H1 (cell line): ENCODE measurements at regions not wholly inside any gene's neighbourhood (a gene's known extent, or its start where the extent isn't known, plus 50 kb on each side); places are given as distances from the start of the nearest gene placed in this dataset.

ENCODE experiments used
- CTCF ChIA-PET: fragments of 300-600 bp; sonication (Branson Sonifier 250); formaldehyde crosslinking; loops from one replicate; lab custom pipeline; 2021; ENCODE audit not compliant: partially characterized antibody; lab: Charles Lee
- POLR2A ChIA-PET: fragments of 300-600 bp; sonication (Branson Sonifier 250); formaldehyde crosslinking; loops from one replicate; lab custom pipeline; 2021; ENCODE audit warnings: inconsistent platforms; ENCODE audit not compliant: partially characterized antibody; lab: Charles Lee
- DNase-seq, 2 experiments: peaks; one replicate each; pipeline versions ENCODE4 v3.0.0 to v3.0.0-alpha.2; 2010 to 2022; ENCODE audit warnings: low spot score in 2 of 2, low read depth in 1 of 2, mixed read lengths in 1 of 2
- FAIRE-seq: peaks from 2 replicates; lab custom pipeline; 2011; peaks lifted over from hg19 to GRCh38; lab: Jason Lieb, UNC
- H2AFZ ChIP-seq: 2 replicates; pipeline ENCODE4 v1.8.1; 2012; ENCODE audit warnings: low read length, inconsistent platforms
- H2AK5ac ChIP-seq: 2 replicates; pipeline ENCODE4 v1.6.1; 2013; ENCODE audit warnings: low read depth, low read length
- H2BK120ac ChIP-seq: replicated peaks from 2 replicates; pipeline ENCODE3; 2013; ENCODE audit warnings: low read depth, low read length, inconsistent platforms
- H2BK12ac ChIP-seq: 2 replicates; pipeline ENCODE4 v1.6.1; 2013; ENCODE audit warnings: low read depth, low read length
- H2BK15ac ChIP-seq: 2 replicates; pipeline ENCODE4 v1.6.1; 2013; ENCODE audit warnings: low read length
- H2BK20ac ChIP-seq: 2 replicates; pipeline ENCODE4 v1.6.1; 2013; ENCODE audit warnings: low read length
- H2BK5ac ChIP-seq: 2 replicates; pipeline ENCODE4 v1.6.1; 2013; ENCODE audit warnings: low read depth, low read length
- H3K14ac ChIP-seq: 2 replicates; pipeline ENCODE4 v1.6.1; 2013; ENCODE audit warnings: inconsistent platforms; ENCODE audit not compliant: insufficient read length
- H3K18ac ChIP-seq: 2 replicates; pipeline ENCODE4 v1.6.1; 2013; ENCODE audit warnings: low read length; ENCODE audit errors: extremely low read depth
- H3K23ac ChIP-seq: 2 replicates; pipeline ENCODE4 v1.6.1; 2013; ENCODE audit warnings: inconsistent platforms; ENCODE audit not compliant: insufficient read length
- H3K23me2 ChIP-seq: 2 replicates; pipeline ENCODE4 v1.6.1; 2013; ENCODE audit warnings: low read depth, low read length
- H3K27ac ChIP-seq: 2 replicates; pipeline ENCODE4 v1.6.1; 2011; ENCODE audit warnings: low read depth, low read length, inconsistent platforms
- H3K27me3 ChIP-seq, 4 experiments: replicated peaks in 1 of 4; 1 replicate in 1 of 4; 2 replicates in 3 of 4; pipeline versions ENCODE4 v1.6.1 to v1.8.1; 2011 to 2013; ENCODE audit warnings: low read length in 3 of 4, mild to moderate bottlenecking in 3 of 4, inconsistent platforms in 2 of 4, mixed read lengths in 2 of 4, moderate library complexity in 1 of 4; ENCODE audit not compliant: control insufficient read depth in 3 of 4, insufficient read depth in 3 of 4; ENCODE audit errors: extremely low read depth in 1 of 4
- H3K36me3 ChIP-seq, 4 experiments: 2 replicates each; pipeline versions ENCODE4 v1.6.1 to v1.8.1; 2011 to 2013; ENCODE audit warnings: mild to moderate bottlenecking in 4 of 4, low read length in 3 of 4, moderate library complexity in 2 of 4, control low read depth in 1 of 4, inconsistent platforms in 1 of 4; ENCODE audit not compliant: insufficient read depth in 4 of 4, control insufficient read depth in 2 of 4
- H3K4ac ChIP-seq: replicated peaks from 2 replicates; pipeline ENCODE3; 2013; ENCODE audit warnings: low read length, low read depth, mixed read lengths, inconsistent platforms; ENCODE audit not compliant: insufficient read length
- H3K4me1 ChIP-seq, 4 experiments: replicated peaks in 1 of 4; 1 replicate in 1 of 4; 2 replicates in 3 of 4; pipeline versions ENCODE4 v1.6.1 to v1.8.1; 2011 to 2013; ENCODE audit warnings: low read length in 3 of 4, inconsistent platforms in 2 of 4, mixed read lengths in 1 of 4; ENCODE audit not compliant: insufficient read depth in 4 of 4, control insufficient read depth in 3 of 4
- H3K4me2 ChIP-seq, 2 experiments: 2 replicates each; pipeline versions ENCODE4 v1.6.1 to v1.8.1; 2011 to 2013; ENCODE audit warnings: low read depth in 2 of 2, low read length in 2 of 2, control low read depth in 1 of 2, inconsistent platforms in 1 of 2, mild to moderate bottlenecking in 1 of 2; ENCODE audit not compliant: insufficient read depth in 1 of 2
- H3K4me3 ChIP-seq, 4 experiments: fragments of 200-600, 300-600 bp in 1 of 4; sonication (generic), shearing (Covaris generic), sonication (Bioruptor Twin) in 1 of 4; 2 replicates each; pipeline versions ENCODE4 v1.5.1 to v1.8.1; 2011 to 2016; ENCODE audit warnings: low read length in 4 of 4, low read depth in 3 of 4, control low read depth in 2 of 4, inconsistent platforms in 2 of 4, mild to moderate bottlenecking in 2 of 4, mixed read lengths in 1 of 4, moderate library complexity in 1 of 4; ENCODE audit not compliant: insufficient read depth in 2 of 4; ENCODE audit errors: extremely low read depth in 1 of 4
- H3K56ac ChIP-seq: replicated peaks from 2 replicates; pipeline ENCODE3; 2013; ENCODE audit warnings: low read depth, mild to moderate bottlenecking, mixed read lengths, low read length, inconsistent platforms; ENCODE audit not compliant: insufficient read length
- H3K79me1 ChIP-seq: 2 replicates; pipeline ENCODE4 v1.6.1; 2013; ENCODE audit warnings: low read depth, low read length, control low read depth
- H3K79me2 ChIP-seq, 2 experiments: 2 replicates each; pipeline versions ENCODE4 v1.6.1 to v1.8.1; 2012 to 2013; ENCODE audit warnings: low read length in 2 of 2, mild to moderate bottlenecking in 2 of 2, inconsistent platforms in 1 of 2; ENCODE audit not compliant: insufficient read depth in 2 of 2, control insufficient read depth in 1 of 2
- H3K9ac ChIP-seq, 4 experiments: replicated peaks in 1 of 4; 1 replicate in 1 of 4; 2 replicates in 3 of 4; pipeline versions ENCODE4 v1.6.1 to v1.8.1; 2011 to 2013; ENCODE audit warnings: low read depth in 3 of 4, low read length in 3 of 4, control low read depth in 2 of 4, mild to moderate bottlenecking in 2 of 4, moderate library complexity in 2 of 4, inconsistent platforms in 1 of 4; ENCODE audit errors: extremely low read depth in 1 of 4
- H3K9me3 ChIP-seq, 2 experiments: 2 replicates each; pipeline versions ENCODE4 v1.6.1 to v1.8.1; 2012 to 2013; ENCODE audit warnings: mild to moderate bottlenecking in 2 of 2, moderate library complexity in 2 of 2, control low read depth in 1 of 2, inconsistent platforms in 1 of 2, low read depth in 1 of 2, low read length in 1 of 2, mixed read lengths in 1 of 2; ENCODE audit not compliant: insufficient read depth in 2 of 2
- H4K20me1 ChIP-seq, 2 experiments: replicated peaks in 1 of 2; 2 replicates each; pipeline versions ENCODE3 to v1.8.1; 2011 to 2013; ENCODE audit warnings: inconsistent platforms in 2 of 2, low read length in 2 of 2, mild to moderate bottlenecking in 1 of 2; ENCODE audit not compliant: insufficient read depth in 2 of 2, control insufficient read depth in 1 of 2
- H4K5ac ChIP-seq: 2 replicates; pipeline ENCODE4 v1.6.1; 2013; ENCODE audit warnings: low read length, low read depth, mixed read lengths, inconsistent platforms; ENCODE audit not compliant: insufficient read length
- H4K8ac ChIP-seq: 2 replicates; pipeline ENCODE4 v1.8.0; 2013; ENCODE audit warnings: mild to moderate bottlenecking, moderate library complexity, low read length, inconsistent platforms; ENCODE audit not compliant: insufficient read depth; ENCODE audit errors: extremely low read depth
- H4K91ac ChIP-seq: replicated peaks from 2 replicates; pipeline ENCODE3; 2013; ENCODE audit warnings: low read length, mixed read lengths, inconsistent platforms; ENCODE audit not compliant: insufficient read length
- ASH2L ChIP-seq: fragments of 200-600, 300-600 bp; sonication (generic); IDR thresholded peaks from one replicate; pipeline ENCODE4 v1.7.1; 2017; ENCODE audit warnings: low read length
- ATF2 ChIP-seq: IDR thresholded peaks from 2 replicates; pipeline ENCODE4 v1.6.1; 2012; ENCODE audit warnings: low read length, inconsistent platforms
- ATF3 ChIP-seq: IDR thresholded peaks from 2 replicates; pipeline ENCODE4 v1.6.1; 2011; ENCODE audit warnings: low read depth, mild to moderate bottlenecking, low read length; ENCODE audit not compliant: insufficient read depth
- CEBPB ChIP-seq: IDR thresholded peaks from 2 replicates; pipeline ENCODE4 v1.6.1; 2012; ENCODE audit warnings: low read depth, low read length
- CHD1 ChIP-seq: IDR thresholded peaks from 2 replicates; pipeline ENCODE4 v1.6.1; 2012; ENCODE audit warnings: low read depth, low read length, improper control_type of control experiment
- CTCF ChIP-seq, 3 experiments: IDR thresholded peaks; 1 replicate in 2 of 3; 2 replicates in 1 of 3; pipeline versions ENCODE4 v1.5.1 to v1.6.1; 2011; ENCODE audit warnings: low read length in 3 of 3, mild to moderate bottlenecking in 3 of 3, inconsistent platforms in 2 of 3, low read depth in 1 of 3, moderate library complexity in 1 of 3; ENCODE audit not compliant: insufficient read depth in 1 of 3; ENCODE audit errors: control extremely low read depth in 1 of 3
- KDM4A ChIP-seq: IDR thresholded peaks from one replicate; pipeline ENCODE4 v1.7.1; 2012; ENCODE audit warnings: low read depth, mild to moderate bottlenecking, moderate library complexity, low read length, inconsistent platforms; ENCODE audit not compliant: severe bottlenecking
- SP4 ChIP-seq: IDR thresholded peaks from 2 replicates; pipeline ENCODE4 v1.6.1; 2012; ENCODE audit warnings: low read length, inconsistent platforms
- TAF7 ChIP-seq: optimal IDR thresholded peaks from 2 replicates; pipeline ENCODE3; 2011; ENCODE audit warnings: low read depth, mild to moderate bottlenecking, inconsistent platforms, low read length, moderate library complexity, borderline replicate concordance
- ZNF274 ChIP-seq: IDR thresholded peaks from 2 replicates; pipeline ENCODE4 v1.7.0; 2012; ENCODE audit warnings: low read length, borderline replicate concordance; ENCODE audit errors: extremely low read depth
- WGBS, 2 experiments: shearing (Covaris generic) in 1 of 2; methylation state at CpG; one replicate each; pipeline versions ENCODE4 v1.1.6 to v1.1.7; 2013 to 2015; ENCODE audit warnings: low lambda C conversion rate in 2 of 2, mixed read lengths in 2 of 2, inconsistent platforms in 1 of 2, low coverage in 1 of 2, missing lambda C conversion rate in 1 of 2; ENCODE audit not compliant: insufficient replicate concordance in 2 of 2, insufficient coverage in 1 of 2, insufficient read length in 1 of 2; ENCODE audit errors: extremely low coverage in 1 of 2, missing lambda C conversion rate in 1 of 2; 5-methylcytosine and 5-hydroxymethylcytosine counted together

GRCh38 chr16:9399573-9399972 is 308.1 kb downstream of the HAPSTR1 start:
- Histone ChIP-seq H4K8ac (no peak overlapping the region), H2BK12ac (no peak overlapping the region), H3K9me3 (no peaks in the 10 kb centered on the region), H2BK20ac (no peak overlapping the region), H3K4me2 (no peak overlapping the region), H2AK5ac (no peak overlapping the region), H2AFZ (no peak overlapping the region), H3K23ac (no peak overlapping the region), H4K91ac (no peak overlapping the region), H3K4me1 (no peaks in the 10 kb centered on the region), H4K20me1 (no peaks in the 10 kb centered on the region), H2BK15ac (no peak overlapping the region), H3K36me3 (no peaks in the 10 kb centered on the region; a peak in 1 of 8 replicates), H3K4ac (no peak overlapping the region), H3K23me2 (peaks cover 4% of the 10 kb centered on the region; the same call in 1 of the 2 replicates), H3K9ac (no peak overlapping the region), H3K4me3 (no peak overlapping the region), H2BK5ac (no peak overlapping the region), H3K14ac (no peak overlapping the region), H2BK120ac (no peak overlapping the region), H3K79me2 (no peaks in the 10 kb centered on the region), H4K5ac (no peak overlapping the region), H3K27ac (no peak overlapping the region), H3K18ac (no peak overlapping the region), H3K79me1 (no peaks in the 10 kb centered on the region), H3K27me3 (no peaks in the 10 kb centered on the region), H3K56ac (no peak overlapping the region)
- no peak for DNase-seq
- CTCF ChIA-PET = interaction anchor here (0.6 to 1.2 kb wide), 2 partner anchors 14 to 781 kb away, joined by 3 read pairs; no protein-coding TSS in a partner anchor
- no peak for FAIRE-seq
- WGBS, 2 experiments = 77% methylated on average over 8 of the region's 8 CpGs; no CpG with 5 or more reads in 1 of the 2 experiments
- POLR2A ChIA-PET = interaction anchor here (0.6 kb wide), 2 partner anchors 10 to 18 kb away, joined by 3 to 4 read pairs; no protein-coding TSS in a partner anchor
- TF ChIP-seq SP4 = no peak
- no peak for TF ChIP-seq ATF2
- TF ChIP-seq CTCF (IDR thresholded peaks at IDR 0.05; ENCODE audit: control extremely low read depth in 1 of 3, insufficient read depth in 1 of 3, low read depth in 1 of 3, low read length in 3 of 3) = no peak
- TF ChIP-seq ZNF274 = no peak
- TF ChIP-seq CEBPB = no peak
- TF ChIP-seq ATF3 = no peak
- TF ChIP-seq ASH2L = no peak
- TF ChIP-seq CHD1 = no peak
- no peak for TF ChIP-seq KDM4A
- TF ChIP-seq TAF7 = no peak
